Tibial nerve (tissue), 4 donors: ENCODE measurements at regions not wholly inside any gene's neighbourhood (a gene's known extent, or its start where the extent isn't known, plus 50 kb on each side); places are given as distances from the start of the nearest gene placed in this dataset.

Source experiments
- DNase-seq, 2 donors: peaks; one replicate each; pipeline ENCODE4 v3.0.0-alpha.2; 2019; ENCODE audit warnings: low spot score in 2 of 2
- H3K27ac ChIP-seq, 4 donors: fragments of 200-600 bp; sonication (generic) in 3 of 4; one replicate each; pipeline ENCODE4 v1.5.1; 2017 to 2019; ENCODE audit warnings: mild to moderate bottlenecking in 1 of 4
- H3K27me3 ChIP-seq, 2 donors: fragments of 200-600 bp; sonication (generic) in 1 of 2; one replicate each; pipeline versions ENCODE4 v1.5.1 to v1.6.0; 2017 to 2019
- H3K36me3 ChIP-seq, 3 donors: fragments of 200-600 bp; sonication (generic); one replicate each; pipeline ENCODE4 v1.5.1; 2018 to 2019
- H3K4me1 ChIP-seq, 4 donors: fragments of 200-600 bp; sonication (generic) in 3 of 4; one replicate each; pipeline ENCODE4 v1.5.1; 2017 to 2019
- H3K4me3 ChIP-seq, 4 donors: fragments of 200-600 bp; sonication (generic) in 3 of 4; one replicate each; pipeline ENCODE4 v1.5.1; 2017 to 2019; ENCODE audit warnings: mild to moderate bottlenecking in 1 of 4, moderate library complexity in 1 of 4
- H3K9me3 ChIP-seq, 4 donors: fragments of 200-600 bp; sonication (generic) in 3 of 4; one replicate each; pipeline ENCODE4 v1.5.1; 2017 to 2019
- CTCF ChIP-seq, 5 experiments: fragments of 200-600 bp in 3 of 5; fragments of 450-650 bp in 2 of 5; sonication (generic) in 3 of 5; IDR thresholded peaks; one replicate each; pipeline ENCODE4 v1.5.1; 2016 to 2019; ENCODE audit warnings: antibody characterized with exemption in 5 of 5, mild to moderate bottlenecking in 3 of 5, moderate library complexity in 2 of 5
- EP300 ChIP-seq, 2 donors: sonication (generic); formaldehyde crosslinking; IDR thresholded peaks; one replicate each; pipeline ENCODE4 v1.6.1; 2017; ENCODE audit warnings: antibody characterized with exemption in 2 of 2, mild to moderate bottlenecking in 1 of 2
- POLR2A ChIP-seq, 2 donors: fragments of 450-650 bp; IDR thresholded peaks; one replicate each; pipeline ENCODE4 v1.6.1; 2017; ENCODE audit warnings: antibody characterized with exemption in 2 of 2, mild to moderate bottlenecking in 2 of 2, moderate library complexity in 2 of 2
- WGBS, 2 donors: methylation state at CpG; one replicate each; pipeline ENCODE4 v1.1.5; 2018; 5-methylcytosine and 5-hydroxymethylcytosine counted together

- 44 to 63% methylated on average over 5 of the region's 5 CpGs for WGBS, 2 donors
- no peaks in the 10 kb centered on the region for H3K9me3 ChIP-seq
- no peak overlapping the region for H3K27ac ChIP-seq
- H3K4me3 ChIP-seq: no peak overlapping the region
- no peaks in the 10 kb centered on the region for H3K4me1 ChIP-seq
- no peak for TF ChIP-seq CTCF (IDR thresholded peaks at IDR 0.05)
- peak in 1 of 2 donors; percentile 30 for TF ChIP-seq EP300 (IDR thresholded peaks at IDR 0.05)
- TF ChIP-seq POLR2A (IDR thresholded peaks at IDR 0.05): no peak
- H3K36me3 ChIP-seq: no peaks in the 10 kb centered on the region
- H3K27me3 ChIP-seq: no peaks in the 10 kb centered on the region
- DNase-seq: no peak
These were observed 178.2 kb downstream of the SEC61B start for GRCh38 chr9:99400184-99400731.

DNA sequence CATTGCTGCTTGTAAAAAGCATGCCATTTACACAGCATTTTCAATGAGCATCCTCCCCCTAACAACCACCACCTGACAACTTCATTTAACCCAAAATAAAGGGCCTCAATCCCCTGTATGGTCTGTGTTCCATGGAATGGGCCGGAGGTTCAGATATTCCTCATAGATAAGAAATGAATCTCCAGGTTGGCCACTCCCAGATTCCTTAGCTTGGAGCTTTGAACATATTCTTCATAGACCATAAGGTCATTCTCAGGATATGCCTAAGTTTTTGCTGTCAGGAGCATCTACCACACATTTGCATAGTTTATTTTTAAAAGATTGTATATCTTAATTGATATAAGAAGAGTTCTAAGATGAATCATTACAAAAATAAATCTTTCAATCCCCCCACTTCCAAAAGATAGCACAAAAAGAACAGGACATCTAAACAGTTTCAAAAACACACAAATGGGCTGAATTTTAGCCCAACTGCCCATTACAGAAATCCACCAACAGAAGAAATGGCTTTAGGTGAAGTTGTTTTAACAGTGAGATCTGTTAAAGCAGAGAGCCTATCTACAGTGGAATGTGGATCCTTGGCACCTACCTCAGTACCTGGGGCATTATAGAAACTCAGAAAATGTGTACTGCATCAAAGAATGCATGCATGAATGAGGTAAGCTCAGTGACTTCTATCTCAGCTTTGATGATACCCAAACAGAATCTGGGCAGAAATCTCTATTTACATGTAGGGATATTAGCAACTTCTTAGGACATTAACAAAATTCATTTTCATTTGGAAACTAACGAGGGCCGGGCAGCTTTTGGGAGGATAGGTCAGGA, 179.8 kb downstream of the SEC61B start:
- no peaks in the 10 kb centered on the region for H3K4me1 ChIP-seq
- 86 to 88% methylated on average over 3 of the region's 3 CpGs for WGBS, 2 donors
- no peaks in the 10 kb centered on the region for H3K36me3 ChIP-seq
- H3K4me3 ChIP-seq: no peak overlapping the region
- H3K27me3 ChIP-seq: no peaks in the 10 kb centered on the region
- no peak for DNase-seq
- no peaks in the 10 kb centered on the region for H3K9me3 ChIP-seq
- H3K27ac ChIP-seq: no peak overlapping the region
- TF ChIP-seq POLR2A (IDR thresholded peaks at IDR 0.05) (no peak), EP300 (IDR thresholded peaks at IDR 0.05) (no peak), CTCF (IDR thresholded peaks at IDR 0.05) (no peak)

- Histone ChIP-seq H3K27me3 (no peaks in the 10 kb centered on the region), H3K36me3 (no peaks in the 10 kb centered on the region), H3K4me1 (no peaks in the 10 kb centered on the region), H3K27ac (no peak overlapping the region), H3K9me3 (no peaks in the 10 kb centered on the region), H3K4me3 (no peak overlapping the region)
- no peak for TF ChIP-seq CTCF (IDR thresholded peaks at IDR 0.05)
- no peak for TF ChIP-seq POLR2A (IDR thresholded peaks at IDR 0.05)
- TF ChIP-seq EP300 (IDR thresholded peaks at IDR 0.05): no peak
- WGBS, 2 donors: 75 to 85% methylated on average over 1 of the region's 1 CpG
- DNase-seq: no peak
These were observed 181.3 kb downstream of the SEC61B start for GRCh38 chr9:99403371-99403770.

DNA sequence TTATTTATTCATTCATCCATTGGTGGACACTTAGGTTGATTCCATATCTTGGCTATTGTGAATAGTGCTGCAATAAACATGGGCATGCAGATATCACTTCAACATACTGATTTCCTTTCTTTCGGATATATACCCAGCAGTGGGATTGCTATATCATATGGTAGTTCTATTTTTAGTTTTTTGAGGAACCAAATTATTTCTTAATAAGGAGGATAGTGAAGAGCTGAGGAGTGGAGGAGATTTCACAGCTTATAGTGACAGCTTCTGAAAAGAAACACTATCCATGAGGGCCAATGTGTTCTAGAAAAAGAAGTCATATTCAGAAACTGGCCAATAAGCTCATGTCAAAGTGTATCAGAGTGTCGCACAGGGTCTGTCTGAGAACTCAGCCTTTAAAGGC, 183.3 kb downstream of the SEC61B start:
- Histone ChIP-seq H3K27ac (no peak overlapping the region), H3K4me1 (no peaks in the 10 kb centered on the region), H3K4me3 (no peak overlapping the region), H3K36me3 (no peaks in the 10 kb centered on the region), H3K27me3 (no peaks in the 10 kb centered on the region), H3K9me3 (no peaks in the 10 kb centered on the region)
- TF ChIP-seq CTCF (IDR thresholded peaks at IDR 0.05) (no peak), EP300 (IDR thresholded peaks at IDR 0.05) (no peak), POLR2A (IDR thresholded peaks at IDR 0.05) (no peak)
- DNase-seq: no peak
- 84% methylated on average over 2 of the region's 2 CpGs for WGBS, 2 donors

DNA sequence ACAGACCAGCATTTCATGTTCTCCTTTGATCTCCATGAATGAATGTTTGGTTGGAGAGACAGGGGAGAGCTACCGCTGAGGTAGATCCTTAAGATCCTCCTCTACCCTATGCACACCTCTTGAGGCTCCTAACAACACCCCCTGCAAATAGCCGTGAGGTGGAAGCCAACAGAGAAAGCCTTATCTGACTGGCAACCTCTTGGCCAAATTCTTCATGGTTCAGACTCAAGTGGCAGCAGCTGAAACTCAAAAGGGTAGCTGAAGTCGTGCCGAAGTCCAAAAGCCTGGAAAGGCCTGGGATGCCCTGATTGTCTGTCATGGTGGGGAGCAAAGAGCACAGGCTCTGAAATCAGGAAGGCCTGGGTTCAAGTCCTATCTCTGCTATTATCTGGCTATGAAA, 184.9 kb downstream of the SEC61B start:
- no peaks in the 10 kb centered on the region for H3K9me3 ChIP-seq
- no peak for TF ChIP-seq POLR2A (IDR thresholded peaks at IDR 0.05)
- TF ChIP-seq CTCF (IDR thresholded peaks at IDR 0.05): no peak
- no peak for TF ChIP-seq EP300 (IDR thresholded peaks at IDR 0.05)
- no peaks in the 10 kb centered on the region for H3K4me1 ChIP-seq
- no peak overlapping the region for H3K27ac ChIP-seq
- DNase-seq: no peak
- H3K27me3 ChIP-seq: no peaks in the 10 kb centered on the region
- no peak overlapping the region for H3K4me3 ChIP-seq
- WGBS, 2 donors: 75 to 89% methylated on average over 4 of the region's 4 CpGs
- no peaks in the 10 kb centered on the region for H3K36me3 ChIP-seq
